ENCODE measurements at regions not wholly inside any gene's neighbourhood (a gene's known extent, or its start where the extent isn't known, plus 50 kb on each side); places are given as distances from the start of the nearest gene placed in this dataset.
"Not testable (repeated sequence)": the region's sequence is repeated elsewhere in the genome, so short reads cannot be mapped to it uniquely, and the experiment has no call there.

GRCh38 chr21:38067086-38067739 lies 151.0 kb upstream of the KCNJ6 start:
- CTCF ChIA-PET = no interaction called here

GRCh38 chr21:38072489-38072888 lies 156.2 kb upstream of the KCNJ6 start:
- Mint-ChIP-seq H3K36me3 (no peaks in the 10 kb centered on the region), H3K27me3 (no peaks in the 10 kb centered on the region), H3K4me3 (no peak overlapping the region), H3K4me1 (no peaks in the 10 kb centered on the region), H3K27ac (no peak overlapping the region), H3K9me3 (ENCODE audit: low read depth) (no peaks in the 10 kb centered on the region)
- no peak for ATAC-seq
- CTCF ChIA-PET = no interaction called here
- no peak for DNase-seq

More at GRCh38 chr21:38067086-38067739, 151.0 kb upstream of the KCNJ6 start:
- Mint-ChIP-seq H3K4me1 (no peaks in the 10 kb centered on the region), H3K27ac (no peak overlapping the region), H3K36me3 (no peaks in the 10 kb centered on the region), H3K4me3 (no peak overlapping the region), H3K9me3 (ENCODE audit: low read depth) (no peaks in the 10 kb centered on the region), H3K27me3 (no peaks in the 10 kb centered on the region)
- no peak for DNase-seq
- no peak for ATAC-seq

GRCh38 chr21:38075833-38076587 lies 159.8 kb upstream of the KCNJ6 start:
- Mint-ChIP-seq H3K9me3 (ENCODE audit: low read depth) (no peaks in the 10 kb centered on the region), H3K36me3 (no peaks in the 10 kb centered on the region), H3K27ac (no peak overlapping the region), H3K4me3 (no peak overlapping the region), H3K4me1 (no peaks in the 10 kb centered on the region), H3K27me3 (no peaks in the 10 kb centered on the region)
- CTCF ChIA-PET = no interaction called here
- no peak for ATAC-seq
- no peak for DNase-seq

GRCh38 chr21:38077569-38077968 lies 161.3 kb upstream of the KCNJ6 start:
- Mint-ChIP-seq H3K4me1 (no peaks in the 10 kb centered on the region), H3K27ac (no peak overlapping the region), H3K4me3 (no peak overlapping the region), H3K9me3 (ENCODE audit: low read depth) (no peaks in the 10 kb centered on the region), H3K27me3 (no peaks in the 10 kb centered on the region), H3K36me3 (no peaks in the 10 kb centered on the region)
- no peak for DNase-seq
- CTCF ChIA-PET = no interaction called here
- ATAC-seq = no peak

- no peaks in the 10 kb centered on the region for H3K9me3 Mint-ChIP-seq (ENCODE audit: low read depth)
- no peaks in the 10 kb centered on the region for H3K4me1 Mint-ChIP-seq
- ATAC-seq (no peak), DNase-seq (no peak)
- no peaks in the 10 kb centered on the region for H3K27me3 Mint-ChIP-seq
- CTCF ChIA-PET = no interaction called here
- H3K36me3 Mint-ChIP-seq = no peaks in the 10 kb centered on the region
- no peak overlapping the region for H3K4me3 Mint-ChIP-seq
- no peak overlapping the region for H3K27ac Mint-ChIP-seq
Measured at GRCh38 chr21:38080888-38081287, 164.6 kb upstream of the KCNJ6 start.

- no peaks in the 10 kb centered on the region for H3K36me3 Mint-ChIP-seq
- CTCF ChIA-PET = no interaction called here
- ATAC-seq (no peak), DNase-seq (no peak)
- H3K27me3 Mint-ChIP-seq = no peaks in the 10 kb centered on the region
- H3K4me1 Mint-ChIP-seq = no peaks in the 10 kb centered on the region
- no peak overlapping the region for H3K27ac Mint-ChIP-seq
- H3K9me3 Mint-ChIP-seq (ENCODE audit: low read depth) = no peaks in the 10 kb centered on the region
- H3K4me3 Mint-ChIP-seq = no peak overlapping the region
Measured at GRCh38 chr21:38081708-38082107, 165.5 kb upstream of the KCNJ6 start.

GRCh38 chr21:38082936-38083485 lies 166.8 kb upstream of the KCNJ6 start:
- DNase-seq (no peak), ATAC-seq (no peak)
- Mint-ChIP-seq H3K4me3 (no peak overlapping the region), H3K27me3 (no peaks in the 10 kb centered on the region), H3K27ac (no peak overlapping the region), H3K4me1 (no peaks in the 10 kb centered on the region), H3K9me3 (ENCODE audit: low read depth) (no peaks in the 10 kb centered on the region), H3K36me3 (no peaks in the 10 kb centered on the region)
- CTCF ChIA-PET = no interaction called here

- Mint-ChIP-seq H3K9me3 (ENCODE audit: low read depth) (no peaks in the 10 kb centered on the region), H3K4me3 (no peak overlapping the region), H3K4me1 (no peaks in the 10 kb centered on the region), H3K36me3 (no peaks in the 10 kb centered on the region), H3K27ac (no peak overlapping the region), H3K27me3 (no peaks in the 10 kb centered on the region)
- CTCF ChIA-PET = no interaction called here
- DNase-seq (no peak), ATAC-seq (no peak)
Measured at GRCh38 chr21:38083535-38083934, 167.3 kb upstream of the KCNJ6 start.

GRCh38 chr21:38086580-38086979 lies 170.2 kb upstream of the KCNJ15 start:
- Mint-ChIP-seq H3K27ac (no peak overlapping the region), H3K4me1 (no peaks in the 10 kb centered on the region), H3K27me3 (no peaks in the 10 kb centered on the region), H3K9me3 (ENCODE audit: low read depth) (no peaks in the 10 kb centered on the region), H3K36me3 (no peaks in the 10 kb centered on the region), H3K4me3 (no peak overlapping the region)
- DNase-seq = no peak
- ATAC-seq = no peak
- CTCF ChIA-PET = no interaction called here

- no peaks in the 10 kb centered on the region for H3K4me1 Mint-ChIP-seq
- H3K36me3 Mint-ChIP-seq = no peaks in the 10 kb centered on the region
- no peak for DNase-seq
- no peaks in the 10 kb centered on the region for H3K9me3 Mint-ChIP-seq (ENCODE audit: low read depth)
- H3K4me3 Mint-ChIP-seq = no peak overlapping the region
- CTCF ChIA-PET = no interaction called here
- H3K27me3 Mint-ChIP-seq = no peaks in the 10 kb centered on the region
- no peak overlapping the region for H3K27ac Mint-ChIP-seq
- ATAC-seq = no peak
Measured at GRCh38 chr21:38088916-38089762, 167.7 kb upstream of the KCNJ15 start.

- Mint-ChIP-seq H3K4me1 (no peaks in the 10 kb centered on the region), H3K27ac (no peak overlapping the region), H3K36me3 (no peaks in the 10 kb centered on the region), H3K4me3 (no peak overlapping the region), H3K9me3 (ENCODE audit: low read depth) (no peaks in the 10 kb centered on the region), H3K27me3 (no peaks in the 10 kb centered on the region)
- ATAC-seq (no peak), DNase-seq (no peak)
- CTCF ChIA-PET = no interaction called here
Measured at GRCh38 chr21:38089763-38090046, 167.1 kb upstream of the KCNJ15 start.

- H3K9me3 Mint-ChIP-seq (ENCODE audit: low read depth); H3K27me3 Mint-ChIP-seq; H3K27ac Mint-ChIP-seq; DNase-seq; CTCF ChIA-PET; H3K4me1 Mint-ChIP-seq; H3K36me3 Mint-ChIP-seq; ATAC-seq; H3K4me3 Mint-ChIP-seq: not testable (repeated sequence)
Measured at GRCh38 chr21:38091061-38091460, 165.7 kb upstream of the KCNJ15 start.

GRCh38 chr21:38092051-38092450 lies 164.7 kb upstream of the KCNJ15 start:
- ATAC-seq (no peak), DNase-seq (no peak)
- H3K27ac Mint-ChIP-seq = no peak overlapping the region
- H3K9me3 Mint-ChIP-seq (ENCODE audit: low read depth) = peaks cover 1% of the 10 kb centered on the region
- H3K27me3 Mint-ChIP-seq = no peaks in the 10 kb centered on the region
- CTCF ChIA-PET = no interaction called here
- H3K4me1 Mint-ChIP-seq = no peaks in the 10 kb centered on the region
- H3K4me3 Mint-ChIP-seq = no peak overlapping the region
- H3K36me3 Mint-ChIP-seq = no peaks in the 10 kb centered on the region

- H3K4me1 Mint-ChIP-seq = no peaks in the 10 kb centered on the region
- CTCF ChIA-PET = no interaction called here
- H3K27me3 Mint-ChIP-seq = no peaks in the 10 kb centered on the region
- ATAC-seq (no peak), DNase-seq (no peak)
- H3K27ac Mint-ChIP-seq = no peak overlapping the region
- H3K9me3 Mint-ChIP-seq (ENCODE audit: low read depth) = peaks cover 3% of the 10 kb centered on the region
- no peaks in the 10 kb centered on the region for H3K36me3 Mint-ChIP-seq
- no peak overlapping the region for H3K4me3 Mint-ChIP-seq
Measured at GRCh38 chr21:38095220-38095619, 161.6 kb upstream of the KCNJ15 start.
